CD4-positive, alpha-beta T cell (primary cell): ENCODE measurements at regions not wholly inside any gene's neighbourhood (a gene's known extent, or its start where the extent isn't known, plus 50 kb on each side); places are given as distances from the start of the nearest gene placed in this dataset.
"Not testable (repeated sequence)": the region's sequence is repeated elsewhere in the genome, so short reads cannot be mapped to it uniquely, and the experiment has no call there.

Source experiments
- ATAC-seq: fragments of 200-7000 bp; cut with Tn5 transposase; one replicate; pipeline ENCODE4 v1.10.0; 2022; ENCODE audit warnings: mild to moderate bottlenecking; ENCODE audit not compliant: poor library complexity
- CTCF ChIA-PET: fragments of 350-600 bp; sonication (Branson Sonifier 250); formaldehyde crosslinking; loops from one replicate; lab custom pipeline; 2021; ENCODE audit warnings: antibody characterized with exemption, inconsistent platforms; lab: Charles Lee
- POLR2A ChIA-PET: fragments of 350-600 bp; sonication (Branson Sonifier 250); formaldehyde crosslinking; loops from one replicate; lab custom pipeline; 2021; ENCODE audit warnings: antibody characterized with exemption, inconsistent platforms; lab: Charles Lee
- DNase-seq, 14 experiments: peaks; one replicate each; pipeline ENCODE4 v3.0.0-alpha.2; 2013 to 2020; ENCODE audit warnings: mixed read lengths in 2 of 14
- H3K27ac ChIP-seq, 2 donors: one replicate each; pipeline versions ENCODE4 v1.5.1 to v1.7.0; 2013; ENCODE audit warnings: low read length in 2 of 2, low read depth in 1 of 2, mild to moderate bottlenecking in 1 of 2
- H3K27me3 ChIP-seq, 2 experiments: 1 replicate in 1 of 2; 2 replicates in 1 of 2; pipeline versions ENCODE4 v1.6.1 to v1.7.0; 2013; ENCODE audit warnings: low read length in 2 of 2, control low read depth in 1 of 2, mild to moderate bottlenecking in 1 of 2, moderate library complexity in 1 of 2; ENCODE audit not compliant: insufficient read depth in 2 of 2, control insufficient read depth in 1 of 2
- H3K36me3 ChIP-seq: one replicate; pipeline ENCODE4 v1.6.1; 2013; ENCODE audit warnings: low read length, control low read depth; ENCODE audit not compliant: insufficient read depth
- H3K4me1 ChIP-seq: one replicate; pipeline ENCODE4 v1.6.1; 2013; ENCODE audit warnings: low read length, control low read depth; ENCODE audit not compliant: insufficient read depth
- H3K4me3 ChIP-seq: one replicate; pipeline ENCODE4 v1.5.1; 2013; ENCODE audit warnings: mild to moderate bottlenecking, low read length, moderate library complexity
- H3K9me3 ChIP-seq, 2 experiments: 1 replicate in 1 of 2; 2 replicates in 1 of 2; pipeline versions ENCODE4 v1.6.1 to v1.7.0; 2013; ENCODE audit warnings: low read length in 2 of 2, mild to moderate bottlenecking in 2 of 2, control low read depth in 1 of 2, moderate library complexity in 1 of 2; ENCODE audit not compliant: control insufficient read depth in 1 of 2, insufficient read depth in 1 of 2
- H3K27ac Mint-ChIP-seq: one replicate; pipeline ENCODE4 v1.8.0; 2020; ENCODE audit warnings: mixed read lengths
- H3K27me3 Mint-ChIP-seq: one replicate; pipeline ENCODE4 v1.8.0; 2021; ENCODE audit warnings: mixed read lengths
- H3K36me3 Mint-ChIP-seq: one replicate; pipeline ENCODE4 v1.8.0; 2021; ENCODE audit warnings: low read depth, mixed read lengths
- H3K4me1 Mint-ChIP-seq: one replicate; pipeline ENCODE4 v1.8.0; 2021; ENCODE audit warnings: low read depth, mixed read lengths
- H3K4me3 Mint-ChIP-seq: one replicate; pipeline ENCODE4 v1.8.0; 2020; ENCODE audit warnings: mild to moderate bottlenecking, mixed read lengths
- H3K9me3 Mint-ChIP-seq: one replicate; pipeline ENCODE4 v1.8.0; 2020; ENCODE audit warnings: mixed read lengths
- intact Hi-C, 2 experiments: fragments of 100-400 bp; cut with DNase I in 1 of 2; cut with micrococcal nuclease in 1 of 2; formaldehyde crosslinking; loops; one replicate each; pipeline versions ENCODE4 v1.15.1 to v1.9.0; 2023 to 2025; cut with DNase I, micrococcal nuclease

- ATAC-seq, H3K27me3 ChIP-seq, H3K4me3 ChIP-seq, POLR2A ChIA-PET, H3K4me1 Mint-ChIP-seq, H3K36me3 Mint-ChIP-seq, DNase-seq, H3K9me3 ChIP-seq, H3K27ac ChIP-seq, H3K9me3 Mint-ChIP-seq, H3K4me1 ChIP-seq, H3K27ac Mint-ChIP-seq, H3K36me3 ChIP-seq, CTCF ChIA-PET, H3K4me3 Mint-ChIP-seq, H3K27me3 Mint-ChIP-seq, intact Hi-C loops: not testable (repeated sequence)
These were observed 538.5 kb downstream of the RPIA start for GRCh38 chr2:89229979-89230378.

DNA sequence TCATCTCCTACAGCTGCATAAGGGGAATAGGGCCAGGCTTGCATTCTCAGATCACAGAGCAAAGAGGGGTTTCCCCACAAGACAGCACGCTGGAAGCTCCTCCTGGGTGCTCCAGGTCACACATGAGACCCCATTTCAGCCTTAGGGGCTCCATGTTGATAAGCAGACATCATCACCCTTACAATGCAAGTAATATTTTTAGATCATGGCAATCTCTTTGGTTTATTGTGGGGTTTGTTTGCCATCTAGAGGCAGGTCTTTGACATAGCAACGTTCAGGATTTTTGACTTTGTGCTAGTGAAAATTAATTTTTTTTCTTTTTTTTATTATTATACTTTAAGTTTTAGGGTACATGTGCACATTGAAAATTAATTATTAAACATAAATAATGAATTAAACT is 539.8 kb downstream of the RPIA start:
- DNase-seq, H3K27ac Mint-ChIP-seq, H3K9me3 ChIP-seq, POLR2A ChIA-PET, intact Hi-C loops, H3K9me3 Mint-ChIP-seq, H3K4me3 Mint-ChIP-seq, H3K36me3 ChIP-seq, H3K27me3 ChIP-seq, CTCF ChIA-PET, H3K27ac ChIP-seq, ATAC-seq, H3K27me3 Mint-ChIP-seq, H3K4me1 ChIP-seq, H3K4me3 ChIP-seq, H3K36me3 Mint-ChIP-seq, H3K4me1 Mint-ChIP-seq: not testable (repeated sequence)

DNA sequence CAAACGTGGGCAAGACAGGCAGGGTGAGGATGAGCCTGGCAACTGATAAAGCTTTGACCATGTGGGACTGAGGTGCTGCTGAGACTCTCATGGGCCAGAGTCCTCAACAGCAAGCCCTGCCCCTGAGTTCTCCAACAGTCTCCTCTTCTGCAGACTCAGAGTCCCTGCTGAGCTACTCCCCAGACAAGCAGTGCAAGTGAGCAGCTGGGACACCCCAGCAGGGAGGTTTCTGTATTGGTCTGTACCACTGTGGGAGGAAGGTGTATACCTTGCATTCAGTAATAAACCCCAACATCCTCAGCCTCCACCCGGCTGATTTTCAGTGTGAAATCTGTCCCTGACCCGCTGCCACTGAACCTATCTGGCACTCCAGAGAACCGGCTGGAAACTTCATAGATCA is 542.5 kb downstream of the RPIA start:
- not testable (repeated sequence) for H3K9me3 Mint-ChIP-seq, DNase-seq

GRCh38 chr2:89234818-89235466 is 543.5 kb downstream of the RPIA start:
- H3K27ac ChIP-seq, POLR2A ChIA-PET, CTCF ChIA-PET, ATAC-seq, H3K27ac Mint-ChIP-seq, H3K27me3 Mint-ChIP-seq, H3K4me3 ChIP-seq, DNase-seq, H3K4me1 ChIP-seq, H3K9me3 ChIP-seq, H3K27me3 ChIP-seq, H3K36me3 ChIP-seq, H3K9me3 Mint-ChIP-seq, H3K4me1 Mint-ChIP-seq, H3K36me3 Mint-ChIP-seq, intact Hi-C loops, H3K4me3 Mint-ChIP-seq: not testable (repeated sequence)

More for the DNA sequence above, 542.5 kb downstream of the RPIA start:
- H3K4me1 ChIP-seq, H3K36me3 Mint-ChIP-seq, ATAC-seq, H3K27ac ChIP-seq, CTCF ChIA-PET, intact Hi-C loops, POLR2A ChIA-PET, H3K27me3 ChIP-seq, H3K4me3 ChIP-seq, H3K27ac Mint-ChIP-seq, H3K4me1 Mint-ChIP-seq, H3K9me3 ChIP-seq, H3K4me3 Mint-ChIP-seq, H3K27me3 Mint-ChIP-seq, H3K36me3 ChIP-seq: not testable (repeated sequence)

DNA sequence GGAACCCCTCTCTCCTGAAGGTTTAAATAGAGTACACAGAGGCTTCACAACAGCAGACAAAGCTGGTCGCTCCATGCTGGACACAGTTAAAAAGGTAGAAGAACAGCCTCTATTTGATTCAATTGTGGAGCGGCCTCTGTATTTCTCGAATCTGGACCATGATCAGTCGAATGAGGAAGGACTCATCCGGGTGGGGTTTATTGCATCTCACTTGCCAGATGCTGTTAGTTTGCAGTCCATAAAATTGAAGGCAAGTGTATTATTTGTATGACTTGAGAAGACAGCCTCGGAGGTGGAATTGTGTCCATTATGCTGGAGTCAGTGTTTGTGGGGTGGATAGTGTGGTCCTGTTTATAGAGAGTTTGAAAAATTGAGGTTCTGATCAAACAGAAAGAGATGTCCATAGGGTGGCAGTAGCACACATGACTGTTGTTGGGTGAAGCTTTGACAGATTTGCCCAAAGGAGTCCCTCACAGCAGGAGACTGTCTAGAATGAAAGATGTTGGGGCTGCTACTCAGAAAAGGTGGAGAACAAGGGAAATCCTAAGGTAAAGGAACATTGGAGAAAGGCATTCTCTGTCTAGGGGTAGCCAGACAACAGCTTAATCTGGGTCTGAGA is 545.5 kb downstream of the RPIA start:
- ATAC-seq, H3K27me3 ChIP-seq, H3K4me3 Mint-ChIP-seq, CTCF ChIA-PET, intact Hi-C loops, H3K27me3 Mint-ChIP-seq, H3K9me3 Mint-ChIP-seq, H3K27ac Mint-ChIP-seq, H3K9me3 ChIP-seq, H3K4me1 Mint-ChIP-seq, POLR2A ChIA-PET, H3K4me3 ChIP-seq, DNase-seq, H3K36me3 Mint-ChIP-seq, H3K27ac ChIP-seq, H3K36me3 ChIP-seq, H3K4me1 ChIP-seq: not testable (repeated sequence)

- H3K4me3 Mint-ChIP-seq, H3K4me1 Mint-ChIP-seq, intact Hi-C loops, H3K9me3 ChIP-seq, POLR2A ChIA-PET, H3K27me3 Mint-ChIP-seq, H3K9me3 Mint-ChIP-seq, H3K4me3 ChIP-seq, H3K36me3 Mint-ChIP-seq, H3K27ac Mint-ChIP-seq, H3K27ac ChIP-seq, ATAC-seq, DNase-seq, H3K36me3 ChIP-seq, H3K27me3 ChIP-seq, H3K4me1 ChIP-seq, CTCF ChIA-PET: not testable (repeated sequence)
These were observed 546.3 kb downstream of the RPIA start for GRCh38 chr2:89237783-89238182.

DNA sequence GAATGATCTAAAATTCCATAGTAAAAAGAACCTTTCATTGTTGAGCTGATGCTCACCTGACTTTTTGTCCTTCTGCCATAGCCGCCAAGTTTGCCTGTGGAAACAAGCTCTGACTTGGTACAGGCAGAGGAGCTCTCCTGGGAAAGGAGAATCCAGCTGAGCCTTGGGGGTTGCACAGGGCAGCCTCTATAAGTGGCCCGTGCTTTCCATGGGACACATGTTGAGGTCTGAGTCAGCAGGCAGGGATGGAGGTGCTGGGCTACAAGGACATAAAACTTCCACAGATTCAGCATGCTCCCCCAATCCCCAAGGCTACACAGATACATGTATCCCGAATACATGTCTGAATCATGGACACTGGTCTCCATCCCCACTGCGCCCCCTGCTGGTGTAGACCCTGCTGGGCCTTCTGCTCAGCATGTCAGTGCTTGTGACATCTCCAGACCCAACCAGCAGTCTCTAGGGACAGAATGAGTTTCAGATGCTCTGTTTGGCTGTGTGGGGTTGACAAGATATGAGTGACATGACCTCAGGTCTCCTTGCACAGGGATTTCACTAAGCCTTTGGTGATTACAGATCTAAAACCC is 551.7 kb downstream of the RPIA start:
- H3K27ac Mint-ChIP-seq, POLR2A ChIA-PET, H3K27ac ChIP-seq, H3K27me3 Mint-ChIP-seq, H3K4me3 Mint-ChIP-seq, H3K9me3 ChIP-seq, H3K9me3 Mint-ChIP-seq, H3K4me1 ChIP-seq, CTCF ChIA-PET, DNase-seq, H3K36me3 ChIP-seq, intact Hi-C loops, H3K4me3 ChIP-seq, H3K36me3 Mint-ChIP-seq, H3K4me1 Mint-ChIP-seq, H3K27me3 ChIP-seq, ATAC-seq: not testable (repeated sequence)
